HepG2 (cell line): ENCODE measurements at regions not wholly inside any gene's neighbourhood (a gene's known extent, or its start where the extent isn't known, plus 50 kb on each side); places are given as distances from the start of the nearest gene placed in this dataset.

Experiments used
- DZIP1 ChIP-seq: sonication (generic); formaldehyde crosslinking; IDR thresholded peaks from 2 replicates; pipeline ENCODE4 v1.5.0; 2020; ENCODE audit warnings: mild to moderate bottlenecking, missing genetic modification reagents
- EHMT2 ChIP-seq: fragments of 200-600 bp; sonication (generic); IDR thresholded peaks from 2 replicates; pipeline ENCODE4 v1.7.0; 2017; ENCODE audit warnings: antibody characterized with exemption, low read depth, low read length, borderline replicate concordance
- REST ChIP-seq, 2 experiments: IDR thresholded peaks; 2 replicates each; pipeline ENCODE4 v1.6.1; 2011 to 2012; ENCODE audit warnings: low read length in 2 of 2, borderline replicate concordance in 1 of 2, low read depth in 1 of 2, mild to moderate bottlenecking in 1 of 2, moderate library complexity in 1 of 2

DNA sequence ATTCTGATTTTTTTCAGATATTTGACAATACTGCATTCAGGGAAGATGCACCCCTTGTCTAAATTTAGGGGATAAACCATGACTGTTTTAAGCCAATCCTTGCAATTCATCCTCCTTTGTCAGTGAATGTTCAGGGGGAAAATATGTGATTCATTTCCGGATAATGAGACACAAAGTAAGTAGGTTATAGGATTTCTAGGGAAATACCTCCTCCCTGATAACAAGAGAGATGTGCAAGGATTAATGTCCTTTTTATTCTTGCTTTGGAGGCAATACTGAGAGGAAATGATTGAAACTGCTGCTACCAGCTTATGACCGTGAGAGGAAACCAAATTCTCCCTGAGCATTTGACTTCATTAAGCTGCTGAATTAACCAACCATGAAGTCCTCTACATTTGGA lies 161.3 kb upstream of the EYA4 start:
- TF ChIP-seq DZIP1 (CRISPR knock-in tag) (no peak), REST (IDR thresholded peaks at IDR 0.05; ENCODE audit: borderline replicate concordance in 1 of 2, low read depth in 1 of 2, low read length in 2 of 2) (no peak), EHMT2 (no peak)
